HG03066 (cell line): ENCODE measurements at regions not wholly inside any gene's neighbourhood (a gene's known extent, or its start where the extent isn't known, plus 50 kb on each side); places are given as distances from the start of the nearest gene placed in this dataset.

Experiments
- ATAC-seq: cut with Tn5 transposase; IDR thresholded peaks from one replicate; pipeline ENCODE4 v1.9.1; 2021; ENCODE audit warnings: low read depth; ENCODE audit not compliant: unreplicated experiment

DNA sequence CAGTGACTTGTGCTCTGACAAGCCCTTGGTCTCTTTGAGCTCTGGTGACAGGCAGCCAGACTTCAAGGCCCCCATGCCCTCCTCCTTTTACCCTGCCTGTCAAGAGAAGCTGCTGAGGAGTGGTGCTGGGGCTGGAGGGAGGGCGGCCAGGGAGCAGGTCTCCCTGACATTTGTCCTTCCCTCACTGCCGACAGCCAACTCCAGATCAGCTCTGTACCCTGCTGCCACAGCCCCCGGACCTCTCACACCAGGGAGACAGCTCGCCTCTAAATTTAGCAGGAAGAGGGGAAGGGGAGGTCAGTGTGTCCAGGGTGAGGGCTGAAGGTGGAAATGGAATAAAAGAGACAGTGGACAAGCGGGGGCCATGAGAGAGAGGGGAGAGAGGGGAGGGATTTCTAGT lies 155.8 kb downstream of the TDRD15 start:
- ATAC-seq = no peak

DNA sequence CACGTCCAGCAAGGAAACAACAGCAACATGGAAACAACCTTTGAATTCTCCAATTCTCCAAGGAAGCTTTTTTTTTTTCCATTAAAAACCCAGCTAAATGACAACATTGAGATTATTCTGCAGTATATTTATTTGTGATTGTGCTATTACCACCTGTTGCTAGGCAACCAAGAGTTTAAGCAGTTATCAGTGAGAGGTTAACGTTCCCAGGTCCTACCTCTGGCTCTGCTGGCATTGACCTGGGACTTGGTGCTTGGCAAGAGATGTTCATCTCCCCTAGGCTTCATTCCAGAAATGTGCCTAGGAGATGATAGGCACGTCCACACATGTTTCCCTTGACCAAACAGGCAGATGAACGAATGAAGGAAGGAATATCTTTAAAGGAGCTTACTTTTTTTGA lies 157.0 kb downstream of the TDRD15 start:
- ATAC-seq = no peak

DNA sequence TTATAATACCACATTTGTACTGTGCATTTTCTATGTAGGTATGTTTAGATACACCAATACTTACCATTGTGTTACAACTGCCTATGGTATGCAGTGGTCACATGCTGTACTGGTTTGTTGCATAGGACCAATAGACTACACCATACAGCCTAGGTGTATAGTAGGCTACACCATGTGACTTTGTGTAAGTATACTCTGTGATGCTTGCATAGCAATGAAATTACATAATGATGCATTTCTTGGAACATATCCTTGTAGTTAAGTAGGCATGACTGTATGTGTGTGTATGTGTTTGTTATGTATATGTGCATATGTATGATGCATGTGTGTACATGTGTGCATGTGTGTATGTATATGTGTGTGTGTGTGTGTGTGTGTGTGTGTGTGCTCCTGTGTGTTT lies 157.6 kb downstream of the TDRD15 start:
- no peak for ATAC-seq

DNA sequence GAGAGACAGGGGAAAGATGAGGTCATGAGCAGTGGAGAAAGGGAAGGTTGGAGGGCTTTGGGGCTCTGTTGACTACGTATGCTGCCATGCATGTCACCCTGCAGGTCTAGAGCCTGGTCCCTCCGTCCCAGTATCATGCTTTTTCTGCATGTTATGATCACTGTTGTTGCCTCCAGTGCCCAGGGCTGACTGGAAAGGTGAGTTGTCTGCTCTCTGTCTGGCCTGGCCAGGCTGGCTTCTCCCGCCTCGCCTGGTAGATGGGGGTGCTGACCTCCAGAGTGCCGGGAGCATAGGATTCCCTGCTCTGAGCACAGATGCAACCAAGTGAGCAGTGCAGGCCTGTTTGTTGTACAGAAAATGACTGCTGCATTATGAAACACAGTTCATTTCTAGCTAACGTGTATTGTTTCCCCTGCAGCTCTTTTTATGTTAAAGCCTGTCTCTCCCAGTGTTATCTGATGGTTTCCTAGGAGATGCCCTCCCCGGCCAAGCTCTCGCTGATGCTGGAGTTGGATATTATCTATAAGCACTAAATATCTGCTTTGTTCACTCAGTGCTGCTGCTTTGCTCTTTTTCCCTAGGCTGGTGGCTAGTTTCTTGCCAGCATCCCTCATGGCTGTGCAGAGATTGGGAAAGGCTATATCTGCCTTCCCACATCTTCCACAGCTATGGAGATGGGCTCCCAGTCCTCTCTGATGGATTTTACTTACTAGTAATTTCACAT lies 158.2 kb downstream of the TDRD15 start:
- no peak for ATAC-seq

DNA sequence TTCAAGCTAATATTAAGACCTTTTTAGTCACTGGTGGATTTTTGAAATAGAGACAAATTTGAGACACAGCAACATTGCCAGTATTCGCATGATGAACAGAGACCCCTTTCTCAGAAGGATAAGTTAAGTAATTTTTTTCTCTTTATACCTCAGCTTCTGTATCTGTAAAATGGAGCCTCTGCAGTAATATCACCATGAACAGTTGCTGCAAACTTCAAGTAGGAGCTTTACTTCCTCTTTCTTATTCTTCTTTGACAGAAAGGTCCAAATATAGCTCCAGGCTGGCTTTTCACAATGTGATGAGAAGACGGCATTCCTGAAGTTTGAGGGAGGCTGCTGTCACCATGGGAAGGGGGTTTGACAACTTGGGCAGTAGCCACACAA lies 158.7 kb downstream of the TDRD15 start:
- no peak for ATAC-seq

DNA sequence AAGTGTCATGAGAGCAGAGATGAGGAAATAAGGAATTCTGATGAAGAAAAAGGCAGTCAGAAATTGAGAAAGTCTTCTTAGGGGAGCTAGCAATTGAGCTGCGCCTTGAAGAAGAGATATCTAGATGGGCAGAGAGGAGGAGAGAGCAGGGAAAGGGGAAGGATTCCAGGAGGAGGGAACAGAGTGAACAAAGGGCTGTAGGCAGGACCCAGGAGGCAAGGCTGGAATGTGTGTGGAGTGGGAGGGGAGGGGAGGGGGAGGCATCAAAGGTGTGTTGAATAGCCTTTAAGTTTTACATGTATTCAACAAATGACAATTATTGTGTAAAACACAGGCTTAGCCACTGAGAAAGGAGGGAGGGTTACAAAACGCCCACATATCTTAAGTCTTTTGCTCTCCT lies 164.5 kb downstream of the TDRD15 start:
- no peak for ATAC-seq

DNA sequence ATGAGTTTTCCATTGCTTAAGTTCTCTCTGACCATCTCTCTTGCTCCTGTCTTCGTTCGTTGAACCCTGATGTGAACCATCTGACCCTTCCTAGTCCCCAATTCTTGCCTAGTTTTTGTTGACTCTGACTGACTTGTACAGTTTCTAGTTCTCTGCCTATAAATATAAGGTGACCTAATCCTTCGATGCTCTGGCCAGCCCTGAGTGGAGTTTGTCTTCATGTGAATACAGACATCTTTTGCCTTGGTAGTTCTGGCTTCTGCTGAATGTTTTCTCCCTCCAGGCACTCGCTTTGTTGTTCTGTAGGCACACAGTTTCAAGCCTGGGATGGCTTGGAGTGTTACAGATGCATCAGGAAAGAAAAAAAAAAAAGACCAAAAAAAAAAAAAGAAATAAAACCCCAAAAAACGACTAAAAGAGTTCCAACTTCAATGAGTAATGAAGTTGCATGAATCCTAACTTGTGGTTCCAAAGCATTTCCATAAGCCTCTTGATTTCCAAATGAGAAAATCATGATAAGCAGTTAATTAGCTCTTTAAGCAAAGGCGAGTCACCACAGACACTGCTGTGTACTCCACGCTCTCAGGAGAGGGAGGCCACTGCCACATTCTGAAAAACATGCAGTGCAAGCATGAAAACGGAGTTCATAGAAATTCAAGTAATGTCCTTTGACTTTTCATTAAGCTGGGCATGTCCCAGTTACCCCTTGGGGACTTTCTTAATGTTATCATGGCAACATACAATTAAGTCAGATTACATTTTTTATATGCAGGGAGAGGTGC lies 165.2 kb downstream of the TDRD15 start:
- ATAC-seq = no peak

DNA sequence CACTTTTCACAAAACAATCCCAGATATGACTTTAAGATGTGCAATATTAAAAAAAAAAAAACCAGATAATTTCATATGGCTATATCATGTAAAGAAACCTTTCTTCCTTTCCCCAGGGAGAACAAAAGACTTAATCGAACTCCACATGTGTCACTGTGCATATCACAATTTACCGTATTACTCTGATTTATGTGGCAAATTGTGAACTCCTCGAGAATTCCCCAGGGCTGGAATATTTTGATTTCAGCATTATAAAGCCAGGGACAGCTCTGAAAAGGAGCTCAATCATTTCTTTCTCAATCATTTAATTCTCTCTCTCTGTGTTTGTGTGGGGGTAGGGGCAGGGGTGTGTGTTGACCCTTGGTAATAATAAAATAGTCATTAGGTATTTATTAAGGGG lies 165.8 kb downstream of the TDRD15 start:
- no peak for ATAC-seq

DNA sequence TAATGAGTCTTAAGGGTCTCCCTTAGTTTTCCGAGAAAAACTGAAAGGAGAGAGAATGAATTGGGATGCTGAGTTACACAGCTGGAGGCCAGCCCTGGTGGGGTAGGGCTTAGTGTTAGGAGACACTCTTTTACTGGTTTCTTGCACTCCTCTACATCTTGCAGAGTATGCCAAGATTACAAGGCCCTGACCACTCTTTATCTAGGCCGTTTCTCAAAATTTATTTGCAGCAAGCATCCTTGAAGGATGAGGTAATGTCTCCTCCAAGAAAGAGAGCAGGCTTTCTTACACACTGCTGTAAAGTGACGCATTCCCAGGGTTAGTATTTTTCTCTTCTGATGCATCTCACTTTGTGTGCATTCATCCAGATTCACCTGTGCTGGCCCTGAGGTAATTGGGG lies 166.2 kb downstream of the TDRD15 start:
- ATAC-seq = no peak

DNA sequence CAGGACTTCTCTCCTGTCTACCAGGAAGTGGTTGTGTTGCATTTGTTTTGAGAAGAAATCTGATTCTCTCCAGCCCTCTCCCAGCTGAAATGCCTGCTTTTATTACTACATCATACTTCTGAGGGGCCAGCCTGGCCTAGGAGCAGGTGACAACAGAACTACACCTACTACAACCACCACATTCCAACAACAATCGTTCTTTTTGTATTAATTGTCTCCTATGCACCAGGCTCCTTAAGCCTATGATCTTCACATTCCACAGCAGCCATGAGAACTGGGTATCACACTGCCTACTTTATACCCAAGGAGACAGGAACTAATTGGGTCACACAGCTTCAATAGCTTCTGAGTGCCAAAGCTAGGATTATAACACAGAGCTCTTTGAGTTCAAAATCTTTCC lies 167.7 kb downstream of the TDRD15 start:
- ATAC-seq = no peak

DNA sequence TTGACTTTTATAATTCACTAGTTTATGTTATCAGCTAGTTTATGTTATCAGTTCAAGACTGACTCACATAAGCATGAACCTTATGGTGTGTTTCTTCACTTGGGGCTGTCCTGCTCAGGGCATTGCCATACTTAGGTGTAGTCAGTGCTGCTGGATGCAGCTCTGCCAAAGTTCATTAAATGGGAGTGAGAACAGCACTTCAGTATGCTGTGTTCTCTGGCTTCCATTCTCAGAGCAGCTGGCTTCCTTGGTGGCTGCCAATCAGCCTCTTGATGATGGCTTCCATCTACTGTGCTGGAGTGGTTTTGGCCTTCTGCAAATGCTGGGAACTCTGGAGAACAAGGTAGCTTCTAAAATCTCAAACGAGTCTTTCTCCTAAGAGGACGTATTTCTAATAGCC lies 170.7 kb downstream of the TDRD15 start:
- no peak for ATAC-seq

DNA sequence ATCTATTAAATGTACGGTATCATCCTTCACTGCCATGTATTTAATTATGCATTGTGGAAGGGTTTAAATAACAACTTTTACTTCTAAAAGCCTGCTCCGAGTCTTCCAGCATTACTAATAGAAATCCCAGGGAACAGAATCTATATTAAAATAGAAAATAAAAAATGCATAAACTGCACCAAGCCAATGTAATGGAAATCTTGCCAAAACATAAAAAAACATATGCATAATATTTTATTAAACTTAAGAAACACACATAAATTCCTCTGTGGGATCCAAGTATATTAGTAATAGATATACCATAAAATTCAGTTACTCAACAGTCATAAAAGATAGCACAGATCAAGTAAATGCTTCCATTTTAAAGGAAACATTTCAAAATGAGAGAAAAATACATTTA lies 175.6 kb downstream of the TDRD15 start:
- ATAC-seq = no peak

DNA sequence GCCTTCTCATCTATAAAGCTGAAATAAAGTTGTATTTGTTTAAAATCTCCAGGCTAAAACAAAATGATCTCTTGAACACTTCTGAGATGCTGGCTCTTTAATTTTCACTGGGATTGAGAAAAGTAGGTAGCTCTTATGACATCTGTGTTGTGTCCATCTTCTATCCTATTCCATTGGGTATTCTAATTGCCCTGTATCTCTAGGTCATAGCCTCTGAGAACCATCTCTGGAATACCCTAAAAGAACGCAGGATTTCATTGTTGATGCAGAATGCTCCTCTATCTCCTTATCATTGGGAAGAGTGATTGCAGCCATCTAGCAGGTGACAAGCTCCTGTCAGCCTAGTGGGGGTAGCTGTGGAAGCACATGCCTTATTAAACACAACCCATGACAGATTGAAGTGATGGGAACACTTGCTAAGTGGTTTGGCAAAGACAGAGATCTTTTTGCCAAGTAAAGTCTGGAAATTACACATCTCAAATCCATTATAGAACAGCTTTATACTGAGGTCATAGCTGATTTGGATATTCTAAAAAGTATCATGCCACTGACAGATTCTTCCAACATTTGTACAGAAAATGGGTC lies 178.2 kb downstream of the TDRD15 start:
- ATAC-seq = no peak

DNA sequence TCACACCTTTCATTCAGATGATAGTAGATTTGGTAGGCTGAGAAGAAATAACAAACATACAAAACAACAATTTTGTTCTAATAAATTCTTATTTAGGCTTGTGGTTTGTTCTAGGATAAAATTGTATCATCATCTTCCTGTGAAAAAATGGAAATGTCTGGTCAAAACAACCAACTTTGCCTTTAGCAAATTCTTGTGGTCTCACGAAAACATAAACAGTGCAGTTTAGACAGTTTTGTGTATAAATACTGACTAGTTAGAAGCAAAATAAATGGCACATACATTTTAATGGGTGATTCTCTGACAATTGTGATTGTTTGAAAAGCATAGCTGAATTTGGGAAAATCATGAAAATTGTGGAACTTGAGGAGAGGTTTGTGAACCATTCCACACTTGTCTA lies 180.1 kb downstream of the TDRD15 start:
- no peak for ATAC-seq

DNA sequence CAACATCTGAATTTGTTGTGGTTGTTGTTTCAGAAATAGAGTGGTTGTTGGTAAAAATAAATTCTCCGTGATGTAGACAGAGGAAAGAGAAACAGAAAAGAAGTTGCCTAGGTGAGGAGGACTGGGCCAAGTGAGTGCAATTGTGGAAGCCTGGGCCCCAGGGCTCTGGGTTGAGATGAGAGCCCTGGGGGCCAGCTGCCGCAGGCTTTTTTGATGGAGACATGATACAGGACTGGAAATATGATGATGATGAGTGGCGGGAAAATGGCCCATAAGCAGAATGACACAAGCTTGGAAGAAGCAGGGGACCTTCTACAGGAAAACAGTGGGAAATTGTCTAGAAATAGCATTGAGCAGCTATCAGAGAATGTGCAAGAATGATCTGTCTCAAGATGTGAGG lies 181.8 kb downstream of the TDRD15 start:
- no peak for ATAC-seq

DNA sequence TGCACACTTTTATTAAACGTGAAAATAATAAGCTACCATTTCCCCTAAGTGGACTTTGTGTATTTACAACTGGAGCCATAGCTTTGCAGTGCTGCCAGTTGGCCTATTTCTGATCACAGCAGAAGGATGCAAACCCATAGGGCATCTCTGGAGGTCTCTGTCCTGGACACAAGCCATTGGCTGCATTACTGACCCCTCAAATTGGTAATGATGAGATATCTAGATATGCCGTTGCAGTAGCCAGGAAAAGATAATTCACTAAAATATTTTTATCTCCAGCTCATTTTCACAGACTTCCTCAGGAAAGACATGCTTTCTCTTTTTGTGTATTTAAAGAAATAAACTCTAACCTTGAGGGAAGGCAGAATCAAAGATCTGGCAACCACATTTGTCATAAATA lies 182.5 kb downstream of the TDRD15 start:
- ATAC-seq = no peak

DNA sequence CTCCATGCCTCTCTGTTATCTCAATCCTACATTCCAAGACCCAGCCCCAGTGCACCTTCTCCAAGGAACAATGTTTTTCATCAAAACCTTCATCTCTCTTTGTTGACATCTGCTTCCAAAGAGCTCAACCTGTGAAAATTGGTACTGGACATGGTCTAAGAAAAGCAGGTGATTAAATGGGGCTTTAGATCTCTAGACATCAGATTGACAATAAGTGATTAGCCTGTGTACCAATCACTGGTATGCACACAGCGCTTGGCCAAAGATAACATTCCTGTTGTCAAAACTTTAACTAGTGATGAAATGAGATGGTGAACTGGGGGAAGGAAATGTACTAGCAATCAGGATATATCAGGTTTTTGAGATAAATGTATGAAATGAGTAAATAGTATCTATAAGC lies 183.3 kb downstream of the TDRD15 start:
- no peak for ATAC-seq

DNA sequence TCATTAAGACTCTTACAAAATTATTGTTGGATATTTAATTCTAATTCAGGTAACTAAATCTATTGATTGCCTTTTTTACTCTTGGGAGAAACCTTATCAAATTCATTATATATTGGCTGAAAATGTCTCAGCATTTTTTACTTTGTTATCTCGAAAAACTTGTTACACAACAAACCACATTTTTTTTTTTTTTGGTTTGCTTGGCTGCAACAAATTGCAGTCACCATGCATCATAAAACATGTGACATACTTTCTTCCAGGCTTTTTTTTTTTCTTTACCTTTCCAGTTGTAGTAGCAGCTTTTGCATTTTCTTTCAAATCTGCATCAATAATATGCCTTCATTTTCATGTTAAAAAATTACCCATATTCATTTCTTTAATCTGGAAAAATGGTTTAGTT lies 186.7 kb downstream of the TDRD15 start:
- no peak for ATAC-seq

DNA sequence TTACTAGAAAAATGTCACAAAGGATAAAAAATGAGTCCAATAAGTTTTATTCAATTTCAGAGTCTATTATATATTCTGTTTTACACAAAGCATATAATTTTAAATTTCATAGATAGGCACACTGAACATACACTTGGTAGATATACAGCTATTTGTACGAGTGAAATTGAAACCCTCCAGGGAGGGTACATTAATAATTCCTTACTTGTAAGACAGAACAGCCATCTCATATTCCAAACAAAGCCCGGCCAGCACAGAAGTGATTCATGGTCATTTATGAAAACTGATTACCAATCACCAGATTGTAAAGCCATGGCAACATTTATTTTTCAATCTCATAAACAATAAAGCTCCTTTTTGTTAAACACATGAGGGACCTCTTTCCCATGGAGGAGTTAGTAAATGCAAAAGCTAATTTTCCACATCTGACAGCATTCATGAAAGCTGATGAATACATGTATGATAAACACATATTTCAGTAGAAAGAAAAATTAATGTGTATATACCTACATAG lies 190.6 kb downstream of the TDRD15 start:
- no peak for ATAC-seq

DNA sequence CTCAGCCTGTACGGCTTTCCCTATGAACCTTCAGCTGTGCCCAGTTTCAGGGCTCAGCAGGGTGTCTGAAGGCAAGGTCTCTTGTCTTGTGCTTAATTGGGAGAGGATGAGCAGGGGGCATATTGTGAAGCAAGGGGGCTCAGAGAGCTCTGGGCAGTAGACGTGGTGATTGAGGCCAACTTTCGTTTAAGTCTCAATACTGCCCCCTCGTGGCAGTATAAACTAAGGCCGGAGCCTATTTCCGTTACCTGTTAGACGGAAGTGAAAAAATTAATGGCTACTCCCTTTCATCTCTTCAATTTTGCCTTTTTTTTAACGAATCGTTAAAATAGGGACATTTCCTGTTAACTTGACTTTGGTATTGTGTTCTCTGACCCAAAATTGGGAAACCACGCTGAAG lies 193.4 kb downstream of the TDRD15 start:
- no peak for ATAC-seq

DNA sequence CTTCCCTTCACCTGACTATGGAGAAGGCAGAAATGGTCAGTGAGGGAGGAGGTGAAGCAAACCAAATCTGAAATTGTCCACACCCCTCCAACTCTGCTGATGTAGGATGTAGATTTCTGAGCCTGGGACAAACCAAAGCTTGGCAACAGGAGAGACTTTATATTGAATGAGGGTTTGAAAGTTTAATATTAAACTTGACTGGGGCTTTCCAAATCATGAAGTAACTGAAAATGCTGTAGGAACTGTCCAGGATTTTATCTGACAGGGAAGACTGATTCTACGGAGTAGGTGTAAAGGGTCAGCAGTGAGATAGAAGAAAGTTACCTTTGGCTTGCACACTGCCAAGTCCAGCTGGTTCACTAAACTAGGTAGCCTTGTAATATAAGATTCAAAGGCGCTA lies 194.5 kb downstream of the TDRD15 start:
- no peak for ATAC-seq

DNA sequence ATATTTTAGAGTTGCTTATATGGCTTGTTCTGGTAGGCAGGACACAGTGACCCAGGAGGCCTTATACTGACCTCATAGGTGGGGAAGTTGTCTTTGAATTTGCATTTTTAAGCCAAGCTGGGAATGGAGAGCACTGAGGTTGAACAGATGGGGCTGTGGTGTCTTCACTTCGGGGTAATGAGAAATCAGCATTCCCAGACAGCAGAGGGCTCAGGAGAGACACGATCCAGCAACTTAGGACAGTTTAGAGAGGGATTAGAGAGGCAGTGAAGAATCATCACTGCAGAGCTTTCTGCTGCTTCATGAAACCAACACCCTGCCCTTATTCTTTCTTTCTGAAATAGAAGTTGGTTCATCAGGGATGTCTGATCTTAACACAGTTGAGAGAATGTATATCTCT lies 202.4 kb downstream of the TDRD15 start:
- ATAC-seq = no peak
